OCI-LY1 (cell line): ENCODE measurements at regions not wholly inside any gene's neighbourhood (a gene's known extent, or its start where the extent isn't known, plus 50 kb on each side); places are given as distances from the start of the nearest gene placed in this dataset.

Experiments used
- H2AFZ ChIP-seq: fragments of 200-600 bp; sonication (generic), shearing (Covaris generic); 2 replicates; pipeline ENCODE4 v1.6.0; 2014; ENCODE audit warnings: antibody characterized with exemption, mild to moderate bottlenecking, low read length
- H3F3A ChIP-seq: fragments of 200-600 bp; sonication (generic), shearing (Covaris generic); 2 replicates; pipeline ENCODE4 v1.6.0; 2014; ENCODE audit warnings: mild to moderate bottlenecking, antibody characterized with exemption, low read length, moderate library complexity; ENCODE audit not compliant: insufficient read depth
- H3K27ac ChIP-seq: fragments of 200-600 bp; sonication (generic); 2 replicates; pipeline ENCODE4 v1.5.1; 2014; ENCODE audit warnings: low read length, mixed run types, mild to moderate bottlenecking, low read depth; ENCODE audit not compliant: poor library complexity, severe bottlenecking
- H3K27me3 ChIP-seq: fragments of 200-600 bp; sonication (generic); 2 replicates; pipeline ENCODE4 v1.6.0; 2014; ENCODE audit warnings: antibody characterized with exemption, mild to moderate bottlenecking, low read length, moderate library complexity; ENCODE audit not compliant: insufficient read depth
- H3K36me3 ChIP-seq: fragments of 200-600 bp; sonication (generic); 2 replicates; pipeline ENCODE4 v1.6.1; 2014; ENCODE audit warnings: mild to moderate bottlenecking, antibody characterized with exemption, low read length, moderate library complexity, mixed read lengths; ENCODE audit not compliant: insufficient read depth
- H3K4me1 ChIP-seq: fragments of 200-600 bp; sonication (generic); 2 replicates; pipeline ENCODE4 v1.5.1; 2014; ENCODE audit warnings: mild to moderate bottlenecking, low read length, moderate library complexity; ENCODE audit not compliant: insufficient read depth, severe bottlenecking
- H3K4me2 ChIP-seq: fragments of 200-600 bp; sonication (generic), shearing (Covaris generic); 2 replicates; pipeline ENCODE4 v1.6.1; 2014; ENCODE audit warnings: low read length
- H3K4me3 ChIP-seq: fragments of 200-600 bp; sonication (generic); 2 replicates; pipeline ENCODE4 v1.5.1; 2014; ENCODE audit warnings: low read length, low read depth, mild to moderate bottlenecking, mixed read lengths; ENCODE audit not compliant: poor library complexity, severe bottlenecking
- H3K79me2 ChIP-seq: fragments of 200-600 bp; shearing (Covaris generic); 2 replicates; pipeline ENCODE4 v1.6.1; 2016; ENCODE audit warnings: mixed run types, low read length, mixed read lengths; ENCODE audit not compliant: insufficient read depth
- H3K9ac ChIP-seq: fragments of 200-600 bp; sonication (generic), shearing (Covaris generic); 2 replicates; pipeline ENCODE4 v1.6.1; 2014; ENCODE audit warnings: mild to moderate bottlenecking, low read length, mixed read lengths
- H3K9me2 ChIP-seq: fragments of 200-600 bp; sonication (generic), shearing (Covaris generic); 2 replicates; pipeline ENCODE4 v1.6.1; 2014; ENCODE audit warnings: low read depth, mild to moderate bottlenecking, low read length, mixed read lengths
- H3K9me3 ChIP-seq: fragments of 200-600 bp; shearing (Covaris generic); 2 replicates; pipeline ENCODE4 v1.6.1; 2014; ENCODE audit warnings: low read length, mixed read lengths
- H4K20me1 ChIP-seq: fragments of 200-600 bp; sonication (generic), shearing (Covaris generic); 2 replicates; pipeline ENCODE4 v1.6.0; 2016; ENCODE audit warnings: mild to moderate bottlenecking, low read length; ENCODE audit not compliant: insufficient read depth
- EZH2 ChIP-seq: fragments of 200-600 bp; sonication (generic), shearing (Covaris generic); IDR thresholded peaks from 2 replicates; pipeline ENCODE4 v1.8.0; 2017; ENCODE audit warnings: borderline replicate concordance, mixed run types, mild to moderate bottlenecking, antibody characterized with exemption, low read length, moderate library complexity, mixed read lengths
- TF ChIP-seq, protein P1 (sequence below): fragments of 200-600 bp; sonication (generic), shearing (Covaris generic); IDR thresholded peaks from 2 replicates; pipeline ENCODE4 v1.5.1; 2017; ENCODE audit warnings: mild to moderate bottlenecking, antibody characterized with exemption, low read length, moderate library complexity, mixed read lengths

GRCh38 chr15:77840991-77841775 is 208.5 kb upstream of the LINGO1 start:
- H3K79me2 ChIP-seq = no peaks in the 10 kb centered on the region
- no peak overlapping the region for H2AFZ ChIP-seq
- no peaks in the 10 kb centered on the region for H3K4me1 ChIP-seq
- H3K27ac ChIP-seq = no peak overlapping the region
- TF ChIP-seq, protein P1, sequence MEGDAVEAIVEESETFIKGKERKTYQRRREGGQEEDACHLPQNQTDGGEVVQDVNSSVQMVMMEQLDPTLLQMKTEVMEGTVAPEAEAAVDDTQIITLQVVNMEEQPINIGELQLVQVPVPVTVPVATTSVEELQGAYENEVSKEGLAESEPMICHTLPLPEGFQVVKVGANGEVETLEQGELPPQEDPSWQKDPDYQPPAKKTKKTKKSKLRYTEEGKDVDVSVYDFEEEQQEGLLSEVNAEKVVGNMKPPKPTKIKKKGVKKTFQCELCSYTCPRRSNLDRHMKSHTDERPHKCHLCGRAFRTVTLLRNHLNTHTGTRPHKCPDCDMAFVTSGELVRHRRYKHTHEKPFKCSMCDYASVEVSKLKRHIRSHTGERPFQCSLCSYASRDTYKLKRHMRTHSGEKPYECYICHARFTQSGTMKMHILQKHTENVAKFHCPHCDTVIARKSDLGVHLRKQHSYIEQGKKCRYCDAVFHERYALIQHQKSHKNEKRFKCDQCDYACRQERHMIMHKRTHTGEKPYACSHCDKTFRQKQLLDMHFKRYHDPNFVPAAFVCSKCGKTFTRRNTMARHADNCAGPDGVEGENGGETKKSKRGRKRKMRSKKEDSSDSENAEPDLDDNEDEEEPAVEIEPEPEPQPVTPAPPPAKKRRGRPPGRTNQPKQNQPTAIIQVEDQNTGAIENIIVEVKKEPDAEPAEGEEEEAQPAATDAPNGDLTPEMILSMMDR = no peak
- no peaks in the 10 kb centered on the region for H4K20me1 ChIP-seq
- no peaks in the 10 kb centered on the region; the same call in 1 of the 2 replicates for H3K36me3 ChIP-seq
- H3F3A ChIP-seq = no peaks in the 10 kb centered on the region
- no peak overlapping the region for H3K9ac ChIP-seq
- no peaks in the 10 kb centered on the region for H3K9me3 ChIP-seq
- H3K4me3 ChIP-seq = no peak overlapping the region
- no peaks in the 10 kb centered on the region for H3K9me2 ChIP-seq
- no peaks in the 10 kb centered on the region for H3K27me3 ChIP-seq
- H3K4me2 ChIP-seq = no peak overlapping the region

DNA sequence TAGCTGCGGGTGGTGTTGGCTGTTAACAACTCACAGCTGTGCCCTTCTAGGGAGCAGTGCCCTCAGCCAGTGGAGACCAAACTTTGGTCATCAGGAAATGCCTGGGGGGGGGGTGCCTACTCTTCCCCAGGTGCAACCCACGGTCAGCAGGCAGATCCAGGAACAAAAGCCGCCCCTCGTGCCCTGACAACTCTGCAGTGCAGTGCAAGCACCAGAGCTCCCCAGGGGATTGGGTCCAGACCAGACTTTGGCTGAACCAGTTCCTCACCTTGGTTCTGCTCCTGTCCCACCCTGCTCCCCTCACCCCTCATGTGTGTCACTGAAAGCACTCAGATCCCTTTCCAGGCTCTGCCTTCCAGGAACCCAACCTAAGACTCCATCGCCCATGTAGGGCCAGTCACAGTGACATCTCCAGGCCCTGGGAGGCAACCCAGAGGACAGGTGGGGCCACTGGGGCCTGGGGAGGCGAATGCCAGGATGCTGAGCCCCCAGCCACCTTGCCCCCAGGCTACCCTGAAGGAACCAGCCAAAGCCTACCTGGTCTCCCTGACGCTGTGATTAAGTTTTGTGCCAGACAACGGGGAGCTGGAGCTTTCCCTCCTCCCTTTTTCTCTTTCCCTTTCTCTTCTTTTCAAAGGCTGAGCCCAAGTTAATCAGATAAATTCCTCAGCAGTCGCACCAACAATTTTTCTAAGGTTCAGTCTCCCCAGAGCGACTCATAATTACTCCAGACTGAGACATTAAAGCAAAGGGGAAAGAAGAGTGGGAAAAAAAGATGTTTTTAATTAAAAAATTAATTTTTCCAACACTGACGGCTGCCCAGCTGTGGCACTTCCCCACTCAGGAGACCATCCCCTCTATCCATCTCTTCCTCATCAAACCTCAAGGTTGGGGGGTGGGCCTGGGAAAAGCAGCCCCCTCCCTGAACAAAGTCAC is 207.5 kb upstream of the LINGO1 start:
- no peak overlapping the region for H3K4me3 ChIP-seq
- no peak overlapping the region for H3K27ac ChIP-seq
- no peak overlapping the region for H2AFZ ChIP-seq
- H4K20me1 ChIP-seq = no peaks in the 10 kb centered on the region
- TF ChIP-seq EZH2 = no peak
- TF ChIP-seq, protein P1 = no peak
- no peaks in the 10 kb centered on the region; the same call in 1 of the 2 replicates for H3K36me3 ChIP-seq
- no peaks in the 10 kb centered on the region for H3F3A ChIP-seq
- no peak overlapping the region for H3K9ac ChIP-seq
- H3K4me2 ChIP-seq = no peak overlapping the region
- H3K79me2 ChIP-seq = no peaks in the 10 kb centered on the region
- H3K27me3 ChIP-seq = no peaks in the 10 kb centered on the region
- H3K4me1 ChIP-seq = no peaks in the 10 kb centered on the region
- H3K9me3 ChIP-seq = no peaks in the 10 kb centered on the region
- no peaks in the 10 kb centered on the region for H3K9me2 ChIP-seq

DNA sequence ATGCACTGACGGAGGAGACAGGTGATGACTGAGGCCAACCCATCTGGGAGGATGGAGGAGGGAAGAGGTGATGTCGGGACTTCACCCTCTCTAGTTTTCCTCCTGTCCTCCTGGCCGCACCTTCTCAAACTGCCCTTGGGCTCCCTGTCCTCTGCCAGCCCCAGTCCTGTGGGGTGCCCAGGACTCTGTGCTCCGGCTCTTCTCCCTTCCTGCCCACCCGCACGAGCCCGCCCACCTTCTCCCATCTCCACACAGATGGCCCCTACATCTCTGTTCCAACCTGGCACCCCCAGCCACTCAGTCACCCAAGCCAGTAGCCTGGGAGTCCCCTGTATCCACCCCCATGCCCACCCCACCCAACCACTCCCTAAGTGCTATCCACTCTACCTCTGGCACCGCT is 206.7 kb upstream of the LINGO1 start:
- H4K20me1 ChIP-seq = no peaks in the 10 kb centered on the region
- H3K27me3 ChIP-seq = no peaks in the 10 kb centered on the region
- H3K9me3 ChIP-seq = no peaks in the 10 kb centered on the region
- H3K4me2 ChIP-seq = no peak overlapping the region
- no peak overlapping the region for H3K4me3 ChIP-seq
- no peak overlapping the region for H2AFZ ChIP-seq
- H3K4me1 ChIP-seq = no peaks in the 10 kb centered on the region
- no peaks in the 10 kb centered on the region for H3F3A ChIP-seq
- H3K27ac ChIP-seq = no peak overlapping the region
- H3K36me3 ChIP-seq = no peaks in the 10 kb centered on the region
- no peak overlapping the region for H3K9ac ChIP-seq
- no peaks in the 10 kb centered on the region for H3K9me2 ChIP-seq
- TF ChIP-seq, protein P1 = no peak
- no peak for TF ChIP-seq EZH2
- H3K79me2 ChIP-seq = no peaks in the 10 kb centered on the region
